Mammary epithelial cell (primary cell): ENCODE measurements at regions not wholly inside any gene's neighbourhood (a gene's known extent, or its start where the extent isn't known, plus 50 kb on each side); places are given as distances from the start of the nearest gene placed in this dataset.

ENCODE experiments used
- EZH2 ChIP-seq: IDR thresholded peaks from 2 replicates; pipeline ENCODE4 v1.6.1; 2012; ENCODE audit warnings: low read length, inconsistent platforms, borderline replicate concordance
- TF ChIP-seq, protein P1 (sequence below), 2 donors: IDR thresholded peaks in 1 of 2; conservative IDR thresholded peaks in 1 of 2; 2 replicates each; pipeline ENCODE4 v1.5.1; 2011 to 2012; ENCODE audit warnings: inconsistent platforms in 2 of 2, low read length in 2 of 2, mild to moderate bottlenecking in 2 of 2, control low read depth in 1 of 2, low read depth in 1 of 2; ENCODE audit not compliant: insufficient read depth in 1 of 2; ENCODE audit errors: extremely low read depth in 1 of 2

DNA sequence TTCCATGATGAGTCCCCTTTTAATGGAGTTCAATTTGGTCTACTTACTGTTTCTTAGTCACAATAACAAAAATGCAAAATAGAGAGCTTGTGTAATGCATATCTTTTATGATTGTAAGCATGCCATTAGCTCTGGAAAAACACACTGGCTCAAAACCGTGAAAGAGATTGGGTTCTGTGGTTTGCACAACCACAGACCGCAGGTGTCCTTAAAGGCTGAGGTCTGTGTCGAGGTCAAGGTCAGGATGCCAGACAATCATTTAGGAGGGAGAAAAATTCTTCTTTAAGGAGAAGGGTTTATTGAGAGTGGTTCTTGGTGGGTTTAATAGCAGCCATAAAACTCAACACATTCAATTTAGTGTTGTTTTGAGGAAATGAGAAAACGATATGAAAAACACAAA is 487.2 kb downstream of the GALR1 start:
- TF ChIP-seq EZH2, result no peak
- TF ChIP-seq, protein P1, sequence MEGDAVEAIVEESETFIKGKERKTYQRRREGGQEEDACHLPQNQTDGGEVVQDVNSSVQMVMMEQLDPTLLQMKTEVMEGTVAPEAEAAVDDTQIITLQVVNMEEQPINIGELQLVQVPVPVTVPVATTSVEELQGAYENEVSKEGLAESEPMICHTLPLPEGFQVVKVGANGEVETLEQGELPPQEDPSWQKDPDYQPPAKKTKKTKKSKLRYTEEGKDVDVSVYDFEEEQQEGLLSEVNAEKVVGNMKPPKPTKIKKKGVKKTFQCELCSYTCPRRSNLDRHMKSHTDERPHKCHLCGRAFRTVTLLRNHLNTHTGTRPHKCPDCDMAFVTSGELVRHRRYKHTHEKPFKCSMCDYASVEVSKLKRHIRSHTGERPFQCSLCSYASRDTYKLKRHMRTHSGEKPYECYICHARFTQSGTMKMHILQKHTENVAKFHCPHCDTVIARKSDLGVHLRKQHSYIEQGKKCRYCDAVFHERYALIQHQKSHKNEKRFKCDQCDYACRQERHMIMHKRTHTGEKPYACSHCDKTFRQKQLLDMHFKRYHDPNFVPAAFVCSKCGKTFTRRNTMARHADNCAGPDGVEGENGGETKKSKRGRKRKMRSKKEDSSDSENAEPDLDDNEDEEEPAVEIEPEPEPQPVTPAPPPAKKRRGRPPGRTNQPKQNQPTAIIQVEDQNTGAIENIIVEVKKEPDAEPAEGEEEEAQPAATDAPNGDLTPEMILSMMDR (conservative IDR thresholded peaks at IDR 0.05 in 1 of 2, IDR thresholded peaks at IDR 0.05 in 1 of 2; ENCODE audit: extremely low read depth in 1 of 2, insufficient read depth in 1 of 2, low read depth in 1 of 2, low read length in 2 of 2), result no peak
